ENCODE measurements at regions not wholly inside any gene's neighbourhood (a gene's known extent, or its start where the extent isn't known, plus 50 kb on each side); places are given as distances from the start of the nearest gene placed in this dataset.

DNA sequence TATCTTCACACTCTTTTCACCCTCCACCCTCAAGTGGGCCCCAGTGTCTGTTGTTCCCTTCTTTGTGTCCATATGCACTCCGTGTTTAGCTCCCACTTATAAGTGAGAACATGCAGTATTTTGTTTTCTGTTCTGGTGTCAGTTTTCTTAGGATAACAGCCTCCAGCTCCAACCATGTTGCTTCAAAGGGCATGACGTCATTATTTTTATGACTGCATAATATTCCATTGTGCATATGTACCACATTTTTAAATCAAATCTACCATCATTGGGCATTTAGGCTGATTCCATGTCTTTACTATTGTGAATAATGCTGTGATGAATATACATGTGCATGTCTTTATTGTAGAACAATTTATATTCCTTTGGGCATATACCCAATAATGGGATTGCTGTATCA is 140.3 kb downstream of the LYPLAL1 start:
- Mint-ChIP-seq H3K27me3 (ENCODE audit: low read depth) (no peaks in the 10 kb centered on the region), H3K9me3 (peaks cover 13% of the 10 kb centered on the region), H3K4me3 (no peak overlapping the region), H3K36me3 (peaks cover 7% of the 10 kb centered on the region), H3K4me1 (no peaks in the 10 kb centered on the region), H3K27ac (no peak overlapping the region)
- TF ChIP-seq, protein P1, sequence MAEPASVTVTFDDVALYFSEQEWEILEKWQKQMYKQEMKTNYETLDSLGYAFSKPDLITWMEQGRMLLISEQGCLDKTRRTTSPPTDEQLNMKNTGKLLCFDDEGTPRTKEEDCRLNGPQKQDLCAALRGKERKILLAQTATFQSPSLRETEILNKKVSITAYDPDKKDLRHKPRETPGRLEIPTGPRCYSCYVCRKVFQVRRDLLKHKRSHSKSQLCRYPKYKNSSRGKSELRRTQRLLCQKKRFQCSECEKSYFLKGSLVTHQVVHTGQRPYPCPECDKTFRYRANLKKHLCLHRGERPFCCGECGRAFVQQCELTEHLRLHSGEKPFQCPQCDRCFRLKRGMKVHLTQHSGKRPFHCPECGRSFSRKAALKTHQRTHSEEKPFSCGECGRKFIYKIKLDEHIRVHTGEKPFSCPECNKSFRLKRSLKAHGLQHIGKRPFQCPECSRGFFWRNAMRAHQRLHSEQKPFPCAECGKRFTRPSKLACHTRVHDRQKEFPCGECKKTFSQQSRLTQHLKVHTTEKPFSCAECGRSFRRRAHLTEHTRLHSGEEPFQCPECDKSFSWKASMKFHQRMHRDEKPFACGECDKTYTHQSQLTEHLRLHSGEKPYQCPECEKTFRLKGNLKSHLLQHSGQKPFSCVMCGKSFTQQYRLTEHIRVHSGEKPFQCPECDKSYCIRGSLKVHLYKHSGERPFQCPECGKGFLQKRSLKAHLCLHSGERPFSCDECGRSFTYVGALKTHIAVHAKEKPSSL (CRISPR knock-in tag; conservative IDR thresholded peaks at IDR 0.05), result no peak
- TF ChIP-seq RELA (CRISPR knock-in tag; IDR thresholded peaks at IDR 0.05; ENCODE audit: borderline replicate concordance) (no peak), ZNF671 (CRISPR knock-in tag; IDR thresholded peaks at IDR 0.05) (no peak), ZNF219 (CRISPR knock-in tag; IDR thresholded peaks at IDR 0.05; ENCODE audit: borderline replicate concordance) (no peak), ZBTB21 (CRISPR knock-in tag; IDR thresholded peaks at IDR 0.05; ENCODE audit: borderline replicate concordance) (no peak), FOXP1 (CRISPR knock-in tag; IDR thresholded peaks at IDR 0.05; ENCODE audit: borderline replicate concordance) (no peak)
- TF ChIP-seq, protein P2, sequence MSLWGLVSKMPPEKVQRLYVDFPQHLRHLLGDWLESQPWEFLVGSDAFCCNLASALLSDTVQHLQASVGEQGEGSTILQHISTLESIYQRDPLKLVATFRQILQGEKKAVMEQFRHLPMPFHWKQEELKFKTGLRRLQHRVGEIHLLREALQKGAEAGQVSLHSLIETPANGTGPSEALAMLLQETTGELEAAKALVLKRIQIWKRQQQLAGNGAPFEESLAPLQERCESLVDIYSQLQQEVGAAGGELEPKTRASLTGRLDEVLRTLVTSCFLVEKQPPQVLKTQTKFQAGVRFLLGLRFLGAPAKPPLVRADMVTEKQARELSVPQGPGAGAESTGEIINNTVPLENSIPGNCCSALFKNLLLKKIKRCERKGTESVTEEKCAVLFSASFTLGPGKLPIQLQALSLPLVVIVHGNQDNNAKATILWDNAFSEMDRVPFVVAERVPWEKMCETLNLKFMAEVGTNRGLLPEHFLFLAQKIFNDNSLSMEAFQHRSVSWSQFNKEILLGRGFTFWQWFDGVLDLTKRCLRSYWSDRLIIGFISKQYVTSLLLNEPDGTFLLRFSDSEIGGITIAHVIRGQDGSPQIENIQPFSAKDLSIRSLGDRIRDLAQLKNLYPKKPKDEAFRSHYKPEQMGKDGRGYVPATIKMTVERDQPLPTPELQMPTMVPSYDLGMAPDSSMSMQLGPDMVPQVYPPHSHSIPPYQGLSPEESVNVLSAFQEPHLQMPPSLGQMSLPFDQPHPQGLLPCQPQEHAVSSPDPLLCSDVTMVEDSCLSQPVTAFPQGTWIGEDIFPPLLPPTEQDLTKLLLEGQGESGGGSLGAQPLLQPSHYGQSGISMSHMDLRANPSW (CRISPR knock-in tag; conservative IDR thresholded peaks at IDR 0.05; ENCODE audit: low read depth), result no peak
- DNase-seq (ENCODE audit: low spot score) (no peak), ATAC-seq (no peak)
- ChIA-PET CTCF (no interaction called here), POLR2A (interaction anchor here (0.7 kb wide), 1 partner anchor 313 kb away, joined by 4 read pairs; no protein-coding TSS in a partner anchor)

DNA sequence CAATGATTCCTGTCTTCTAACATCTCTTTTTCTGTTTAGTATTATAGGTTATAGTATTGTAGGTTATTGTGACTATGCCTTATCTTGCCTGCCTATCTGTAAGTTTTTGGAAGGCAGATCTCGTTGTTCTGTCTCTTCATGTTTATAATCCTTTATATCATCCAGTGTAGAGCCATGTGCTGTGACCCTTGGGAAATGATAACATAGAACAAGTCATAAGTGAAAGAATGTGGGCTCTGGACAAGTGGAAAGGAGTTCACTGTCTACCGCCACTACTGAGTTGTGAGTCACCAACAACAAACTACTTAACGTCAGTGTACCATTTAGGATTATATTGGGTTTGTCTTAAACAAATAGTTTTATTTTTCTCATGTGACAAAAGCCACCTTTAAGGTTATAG is 139.3 kb downstream of the LYPLAL1 start:
- TF ChIP-seq GABPB1 (CRISPR knock-in tag; IDR thresholded peaks at IDR 0.05) (no peak), CREM (CRISPR knock-in tag; IDR thresholded peaks at IDR 0.05) (no peak), GRHL2 (CRISPR knock-in tag; IDR thresholded peaks at IDR 0.05; ENCODE audit: insufficient replicate concordance, severe bottlenecking) (no peak), KAT7 (CRISPR knock-in tag; IDR thresholded peaks at IDR 0.05; ENCODE audit: borderline replicate concordance) (no peak), EMX1 (CRISPR knock-in tag; IDR thresholded peaks at IDR 0.05) (no peak), JAZF1 (CRISPR knock-in tag; IDR thresholded peaks at IDR 0.05) (no peak), NR3C1 (CRISPR knock-in tag; conservative IDR thresholded peaks at IDR 0.05; ENCODE audit: low read depth) (no peak)
- TF ChIP-seq, protein P3, sequence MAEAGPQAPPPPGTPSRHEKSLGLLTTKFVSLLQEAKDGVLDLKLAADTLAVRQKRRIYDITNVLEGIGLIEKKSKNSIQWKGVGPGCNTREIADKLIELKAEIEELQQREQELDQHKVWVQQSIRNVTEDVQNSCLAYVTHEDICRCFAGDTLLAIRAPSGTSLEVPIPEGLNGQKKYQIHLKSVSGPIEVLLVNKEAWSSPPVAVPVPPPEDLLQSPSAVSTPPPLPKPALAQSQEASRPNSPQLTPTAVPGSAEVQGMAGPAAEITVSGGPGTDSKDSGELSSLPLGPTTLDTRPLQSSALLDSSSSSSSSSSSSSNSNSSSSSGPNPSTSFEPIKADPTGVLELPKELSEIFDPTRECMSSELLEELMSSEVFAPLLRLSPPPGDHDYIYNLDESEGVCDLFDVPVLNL (CRISPR knock-in tag; IDR thresholded peaks at IDR 0.05; ENCODE audit: borderline replicate concordance, low read depth), result no peak
- TF ChIP-seq, protein P4, sequence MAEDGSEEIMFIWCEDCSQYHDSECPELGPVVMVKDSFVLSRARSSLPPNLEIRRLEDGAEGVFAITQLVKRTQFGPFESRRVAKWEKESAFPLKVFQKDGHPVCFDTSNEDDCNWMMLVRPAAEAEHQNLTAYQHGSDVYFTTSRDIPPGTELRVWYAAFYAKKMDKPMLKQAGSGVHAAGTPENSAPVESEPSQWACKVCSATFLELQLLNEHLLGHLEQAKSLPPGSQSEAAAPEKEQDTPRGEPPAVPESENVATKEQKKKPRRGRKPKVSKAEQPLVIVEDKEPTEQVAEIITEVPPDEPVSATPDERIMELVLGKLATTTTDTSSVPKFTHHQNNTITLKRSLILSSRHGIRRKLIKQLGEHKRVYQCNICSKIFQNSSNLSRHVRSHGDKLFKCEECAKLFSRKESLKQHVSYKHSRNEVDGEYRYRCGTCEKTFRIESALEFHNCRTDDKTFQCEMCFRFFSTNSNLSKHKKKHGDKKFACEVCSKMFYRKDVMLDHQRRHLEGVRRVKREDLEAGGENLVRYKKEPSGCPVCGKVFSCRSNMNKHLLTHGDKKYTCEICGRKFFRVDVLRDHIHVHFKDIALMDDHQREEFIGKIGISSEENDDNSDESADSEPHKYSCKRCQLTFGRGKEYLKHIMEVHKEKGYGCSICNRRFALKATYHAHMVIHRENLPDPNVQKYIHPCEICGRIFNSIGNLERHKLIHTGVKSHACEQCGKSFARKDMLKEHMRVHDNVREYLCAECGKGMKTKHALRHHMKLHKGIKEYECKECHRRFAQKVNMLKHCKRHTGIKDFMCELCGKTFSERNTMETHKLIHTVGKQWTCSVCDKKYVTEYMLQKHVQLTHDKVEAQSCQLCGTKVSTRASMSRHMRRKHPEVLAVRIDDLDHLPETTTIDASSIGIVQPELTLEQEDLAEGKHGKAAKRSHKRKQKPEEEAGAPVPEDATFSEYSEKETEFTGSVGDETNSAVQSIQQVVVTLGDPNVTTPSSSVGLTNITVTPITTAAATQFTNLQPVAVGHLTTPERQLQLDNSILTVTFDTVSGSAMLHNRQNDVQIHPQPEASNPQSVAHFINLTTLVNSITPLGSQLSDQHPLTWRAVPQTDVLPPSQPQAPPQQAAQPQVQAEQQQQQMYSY (CRISPR knock-in tag; IDR thresholded peaks at IDR 0.05), result no peak
- TF ChIP-seq, protein P5, sequence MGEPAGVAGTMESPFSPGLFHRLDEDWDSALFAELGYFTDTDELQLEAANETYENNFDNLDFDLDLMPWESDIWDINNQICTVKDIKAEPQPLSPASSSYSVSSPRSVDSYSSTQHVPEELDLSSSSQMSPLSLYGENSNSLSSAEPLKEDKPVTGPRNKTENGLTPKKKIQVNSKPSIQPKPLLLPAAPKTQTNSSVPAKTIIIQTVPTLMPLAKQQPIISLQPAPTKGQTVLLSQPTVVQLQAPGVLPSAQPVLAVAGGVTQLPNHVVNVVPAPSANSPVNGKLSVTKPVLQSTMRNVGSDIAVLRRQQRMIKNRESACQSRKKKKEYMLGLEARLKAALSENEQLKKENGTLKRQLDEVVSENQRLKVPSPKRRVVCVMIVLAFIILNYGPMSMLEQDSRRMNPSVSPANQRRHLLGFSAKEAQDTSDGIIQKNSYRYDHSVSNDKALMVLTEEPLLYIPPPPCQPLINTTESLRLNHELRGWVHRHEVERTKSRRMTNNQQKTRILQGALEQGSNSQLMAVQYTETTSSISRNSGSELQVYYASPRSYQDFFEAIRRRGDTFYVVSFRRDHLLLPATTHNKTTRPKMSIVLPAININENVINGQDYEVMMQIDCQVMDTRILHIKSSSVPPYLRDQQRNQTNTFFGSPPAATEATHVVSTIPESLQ (CRISPR knock-in tag; IDR thresholded peaks at IDR 0.05), result no peak
- TF ChIP-seq, protein P6, sequence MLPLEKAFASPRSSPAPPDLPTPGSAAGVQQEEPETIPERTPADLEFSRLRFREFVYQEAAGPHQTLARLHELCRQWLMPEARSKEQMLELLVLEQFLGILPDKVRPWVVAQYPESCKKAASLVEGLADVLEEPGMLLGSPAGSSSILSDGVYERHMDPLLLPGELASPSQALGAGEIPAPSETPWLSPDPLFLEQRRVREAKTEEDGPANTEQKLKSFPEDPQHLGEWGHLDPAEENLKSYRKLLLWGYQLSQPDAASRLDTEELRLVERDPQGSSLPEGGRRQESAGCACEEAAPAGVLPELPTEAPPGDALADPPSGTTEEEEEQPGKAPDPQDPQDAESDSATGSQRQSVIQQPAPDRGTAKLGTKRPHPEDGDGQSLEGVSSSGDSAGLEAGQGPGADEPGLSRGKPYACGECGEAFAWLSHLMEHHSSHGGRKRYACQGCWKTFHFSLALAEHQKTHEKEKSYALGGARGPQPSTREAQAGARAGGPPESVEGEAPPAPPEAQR (CRISPR knock-in tag; IDR thresholded peaks at IDR 0.05), result no peak
- H3K27ac Mint-ChIP-seq, result no peak overlapping the region
- no peaks in the 10 kb centered on the region for H3K4me1 Mint-ChIP-seq
- peaks cover 18% of the 10 kb centered on the region for H3K9me3 Mint-ChIP-seq
- no peak for ATAC-seq
- ChIA-PET POLR2A (interaction anchor here (0.7 kb wide), 1 partner anchor 1016 kb away, joined by 3 read pairs; no protein-coding TSS in a partner anchor), CTCF (no interaction called here)
- no peak overlapping the region for H3K4me3 Mint-ChIP-seq
- no peaks in the 10 kb centered on the region for H3K27me3 Mint-ChIP-seq (ENCODE audit: low read depth)
- DNase-seq (ENCODE audit: low spot score), result no peak
- H3K36me3 Mint-ChIP-seq, result peaks cover 10% of the 10 kb centered on the region
